GM23338 (cell line): ENCODE measurements at regions not wholly inside any gene's neighbourhood (a gene's known extent, or its start where the extent isn't known, plus 50 kb on each side); places are given as distances from the start of the nearest gene placed in this dataset.

ENCODE experiments used
- ATAC-seq: fragments of 200-7000 bp; cut with Tn5 transposase; 3 replicates; pipeline ENCODE4 v1.9.1; 2020
- DNase-seq: peaks from one replicate; pipeline ENCODE4 v3.0.0-alpha.2; 2015; ENCODE audit warnings: low spot score
- H2AFZ ChIP-seq: fragments of 200-600 bp; sonication (generic); 2 replicates; pipeline ENCODE4 v1.8.0; 2016; ENCODE audit warnings: antibody characterized with exemption, mild to moderate bottlenecking, moderate library complexity
- H3F3A ChIP-seq: fragments of 200-600 bp; sonication (generic); replicated peaks from 2 replicates; pipeline ENCODE4 v1.8.0; 2017; ENCODE audit warnings: antibody characterized with exemption, mixed run types, low read depth
- H3K27ac ChIP-seq: fragments of 200-600 bp; sonication (generic); 2 replicates; pipeline ENCODE4 v1.6.1; 2016; ENCODE audit warnings: low read depth
- H3K27me3 ChIP-seq: fragments of 200-600 bp; sonication (generic); 2 replicates; pipeline ENCODE4 v1.8.0; 2016; ENCODE audit warnings: mild to moderate bottlenecking, mixed run types, moderate library complexity; ENCODE audit not compliant: insufficient read depth
- H3K36me3 ChIP-seq: fragments of 200-600 bp; sonication (generic); 2 replicates; pipeline ENCODE4 v1.8.0; 2016; ENCODE audit warnings: mild to moderate bottlenecking; ENCODE audit not compliant: insufficient read depth
- H3K4me1 ChIP-seq: fragments of 200-600 bp; sonication (generic); 2 replicates; pipeline ENCODE4 v1.8.0; 2016; ENCODE audit warnings: mild to moderate bottlenecking, moderate library complexity; ENCODE audit not compliant: insufficient read depth
- H3K4me2 ChIP-seq: fragments of 200-600 bp; sonication (generic); 2 replicates; pipeline ENCODE4 v1.7.1; 2017; ENCODE audit warnings: mixed run types
- H3K4me3 ChIP-seq: fragments of 200-600 bp; sonication (generic); 2 replicates; pipeline ENCODE4 v1.6.1; 2016; ENCODE audit warnings: mixed run types
- H3K79me2 ChIP-seq: fragments of 200-600 bp; sonication (generic); replicated peaks from 2 replicates; pipeline ENCODE4 v1.8.0; 2017; ENCODE audit warnings: mild to moderate bottlenecking; ENCODE audit not compliant: insufficient read depth
- H3K9me2 ChIP-seq: fragments of 200-600 bp; sonication (generic); 2 replicates; pipeline ENCODE4 v1.8.0; 2017; ENCODE audit not compliant: insufficient read depth
- H4K20me1 ChIP-seq: fragments of 200-600 bp; sonication (generic); replicated peaks from 2 replicates; pipeline ENCODE4 v1.8.0; 2017; ENCODE audit warnings: mild to moderate bottlenecking; ENCODE audit not compliant: insufficient read depth
- H3K27ac Mint-ChIP-seq: 2 replicates; pipeline ENCODE4 v1.8.0; 2020; ENCODE audit warnings: inconsistent platforms, mild to moderate bottlenecking, moderate library complexity, mixed read lengths
- H3K27me3 Mint-ChIP-seq: 3 replicates; pipeline ENCODE4 v1.8.0; 2022; ENCODE audit warnings: low read depth, mild to moderate bottlenecking, moderate library complexity, mixed read lengths, inconsistent platforms; ENCODE audit not compliant: insufficient read depth, poor library complexity
- H3K36me3 Mint-ChIP-seq: 3 replicates; pipeline ENCODE4 v1.8.0; 2021; ENCODE audit warnings: low read depth, mild to moderate bottlenecking, inconsistent platforms, moderate library complexity, mixed read lengths
- H3K4me1 Mint-ChIP-seq: 3 replicates; pipeline ENCODE4 v1.8.0; 2020; ENCODE audit warnings: mild to moderate bottlenecking, inconsistent platforms, mixed read lengths
- H3K4me3 Mint-ChIP-seq: 3 replicates; pipeline ENCODE4 v1.8.0; 2021; ENCODE audit warnings: moderate library complexity, mild to moderate bottlenecking, inconsistent platforms, mixed read lengths
- H3K9me3 Mint-ChIP-seq: 3 replicates; pipeline ENCODE4 v1.8.0; 2020; ENCODE audit warnings: moderate library complexity, mild to moderate bottlenecking, inconsistent platforms, mixed read lengths
- CREB1 ChIP-seq: fragments of 250-450 bp; sonication (Bioruptor Pico); IDR thresholded peaks from 2 replicates; pipeline ENCODE4 v1.5.0; 2020; ENCODE audit warnings: low read depth, mild to moderate bottlenecking, moderate library complexity
- CTCF ChIP-seq, 2 experiments: fragments of 200-600 bp in 1 of 2; sonication (generic) in 1 of 2; conservative IDR thresholded peaks; 2 replicates each; pipeline versions ENCODE4 v1.5.1 to v1.6.1; 2016 to 2017; ENCODE audit warnings: antibody characterized with exemption in 2 of 2, low read depth in 2 of 2, mild to moderate bottlenecking in 2 of 2, moderate library complexity in 1 of 2
- ETS1 ChIP-seq: IDR thresholded peaks from 2 replicates; pipeline ENCODE4 v1.6.1; 2016; ENCODE audit warnings: antibody characterized with exemption
- ZNF462 ChIP-seq: fragments of 250-450 bp; sonication (Bioruptor Pico); IDR thresholded peaks from 2 replicates; pipeline ENCODE4 v1.5.0; 2020; ENCODE audit warnings: mild to moderate bottlenecking, moderate library complexity

GRCh38 chr16:85363427-85363826 lies 249.7 kb upstream of the GSE1 start:
- Histone ChIP-seq H2AFZ (no peak overlapping the region), H3K9me2 (no peaks in the 10 kb centered on the region), H3K27me3 (no peaks in the 10 kb centered on the region), H3K4me1 (no peaks in the 10 kb centered on the region), H3K4me3 (no peak overlapping the region), H3K36me3 (no peaks in the 10 kb centered on the region), H3F3A (no peaks in the 10 kb centered on the region), H3K79me2 (no peaks in the 10 kb centered on the region), H4K20me1 (no peaks in the 10 kb centered on the region; the same call in 1 of the 2 replicates), H3K4me2 (no peak overlapping the region), H3K27ac (no peak overlapping the region)
- H3K27me3 Mint-ChIP-seq, result peaks cover 26% of the 10 kb centered on the region
- ATAC-seq, result no peak
- no peak for DNase-seq
- H3K4me3 Mint-ChIP-seq, result no peak overlapping the region
- peaks cover 8% of the 10 kb centered on the region; the same call in 2 of the 3 replicates for H3K9me3 Mint-ChIP-seq
- TF ChIP-seq ETS1 (no peak), ZNF462 (CRISPR knock-in tag) (no peak), CREB1 (CRISPR knock-in tag) (no peak), CTCF (conservative IDR thresholded peaks at IDR 0.05; ENCODE audit: low read depth in 2 of 2) (0 out of 4 replicates have a peak, but pooled peaks of 1 of the 2 experiments have one; percentile 10)
- H3K36me3 Mint-ChIP-seq, result peaks cover 13% of the 10 kb centered on the region
- H3K4me1 Mint-ChIP-seq, result peaks cover 21% of the 10 kb centered on the region
- H3K27ac Mint-ChIP-seq, result no peak overlapping the region
